GM19043 (cell line): ENCODE measurements at regions not wholly inside any gene's neighbourhood (a gene's known extent, or its start where the extent isn't known, plus 50 kb on each side); places are given as distances from the start of the nearest gene placed in this dataset.
A peak's percentile ranks its signal among the peaks of the same experiment; 100 is the strongest.

Experiments used
- ATAC-seq: cut with Tn5 transposase; IDR thresholded peaks from one replicate; pipeline ENCODE4 v1.9.1; 2021; ENCODE audit warnings: low read depth; ENCODE audit not compliant: unreplicated experiment

DNA sequence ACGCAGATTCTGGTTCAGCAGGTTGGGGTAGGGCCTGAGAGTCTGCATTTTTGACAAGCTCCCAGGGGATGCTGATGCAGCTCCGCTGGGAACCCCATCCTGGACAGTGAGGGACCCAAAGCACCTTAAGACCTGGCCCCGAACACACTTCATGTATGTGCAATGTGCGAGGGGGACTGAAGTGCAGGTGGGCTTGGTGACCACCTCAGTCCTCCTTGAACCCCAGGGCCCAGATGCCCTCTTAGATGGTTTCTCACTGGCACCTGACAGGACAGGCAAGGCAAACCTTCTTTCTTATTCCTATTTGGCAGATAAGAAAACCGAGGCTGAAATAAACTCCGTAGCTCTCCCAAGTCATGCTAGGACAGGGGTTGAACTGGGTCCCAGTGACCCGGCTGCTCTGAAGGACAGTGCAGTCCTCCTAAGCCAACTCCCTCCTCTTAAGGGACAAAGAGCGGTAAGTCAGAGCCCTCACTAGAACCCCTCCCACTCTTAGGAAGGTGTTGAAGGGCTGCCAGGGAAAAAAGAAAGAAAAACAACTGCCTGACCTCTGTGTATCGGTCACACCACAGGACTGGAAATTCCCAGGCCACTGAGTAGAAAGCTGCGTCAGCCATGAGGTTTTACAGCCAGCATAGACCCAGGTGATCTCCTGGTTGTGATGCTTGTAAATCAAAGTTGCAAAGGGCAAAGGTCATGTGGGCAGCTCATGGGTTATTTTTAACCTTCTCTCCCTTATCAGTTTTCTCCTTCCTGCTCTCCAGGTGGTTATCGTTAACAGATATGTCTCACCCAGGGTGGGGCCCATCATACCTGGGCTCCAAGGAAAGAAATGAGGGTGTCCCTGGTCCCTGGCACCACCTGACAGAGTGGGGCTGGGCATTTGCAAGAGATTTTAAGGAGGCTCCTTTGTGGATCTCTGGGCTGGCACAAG lies 90.9 kb upstream of the SMNDC1 start:
- peak; percentile 66 for ATAC-seq

DNA sequence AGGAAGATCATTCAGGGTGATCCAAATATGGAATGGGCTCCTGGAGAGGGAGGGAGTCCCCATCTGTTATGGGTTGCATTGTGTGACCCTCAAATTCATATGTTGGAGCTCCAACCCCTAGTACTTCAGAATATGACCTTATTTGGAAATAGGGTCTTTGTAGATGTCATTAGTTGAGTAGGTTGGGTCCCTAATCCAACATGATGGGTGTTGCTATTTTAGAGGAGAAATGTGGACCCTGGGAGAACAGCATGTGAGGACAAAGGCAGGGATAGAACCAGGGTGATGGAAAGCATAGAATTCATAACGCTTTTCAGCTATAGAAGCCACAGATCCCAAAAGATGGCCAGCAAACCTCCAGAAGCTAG lies 91.5 kb upstream of the SMNDC1 start:
- no peak for ATAC-seq

DNA sequence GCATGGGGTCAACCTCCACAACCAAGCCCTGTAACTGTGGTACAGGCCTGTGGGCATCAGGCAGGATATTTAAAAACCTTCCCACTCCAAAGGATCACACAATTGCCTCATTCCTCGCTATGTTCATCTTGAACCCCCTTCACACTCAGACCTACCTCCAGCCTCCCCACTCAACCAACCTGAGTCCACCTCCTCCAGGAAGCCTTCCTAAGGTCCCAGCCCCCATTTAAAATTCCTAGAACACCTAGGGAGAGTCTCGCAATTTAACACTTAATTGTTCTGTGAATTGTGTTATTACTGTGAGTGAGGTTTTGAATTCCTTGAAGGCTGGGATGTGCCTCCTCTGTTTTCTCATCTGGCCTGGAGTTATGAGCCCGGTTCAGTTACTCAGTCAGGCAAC lies 93.1 kb upstream of the SMNDC1 start:
- no peak for ATAC-seq

DNA sequence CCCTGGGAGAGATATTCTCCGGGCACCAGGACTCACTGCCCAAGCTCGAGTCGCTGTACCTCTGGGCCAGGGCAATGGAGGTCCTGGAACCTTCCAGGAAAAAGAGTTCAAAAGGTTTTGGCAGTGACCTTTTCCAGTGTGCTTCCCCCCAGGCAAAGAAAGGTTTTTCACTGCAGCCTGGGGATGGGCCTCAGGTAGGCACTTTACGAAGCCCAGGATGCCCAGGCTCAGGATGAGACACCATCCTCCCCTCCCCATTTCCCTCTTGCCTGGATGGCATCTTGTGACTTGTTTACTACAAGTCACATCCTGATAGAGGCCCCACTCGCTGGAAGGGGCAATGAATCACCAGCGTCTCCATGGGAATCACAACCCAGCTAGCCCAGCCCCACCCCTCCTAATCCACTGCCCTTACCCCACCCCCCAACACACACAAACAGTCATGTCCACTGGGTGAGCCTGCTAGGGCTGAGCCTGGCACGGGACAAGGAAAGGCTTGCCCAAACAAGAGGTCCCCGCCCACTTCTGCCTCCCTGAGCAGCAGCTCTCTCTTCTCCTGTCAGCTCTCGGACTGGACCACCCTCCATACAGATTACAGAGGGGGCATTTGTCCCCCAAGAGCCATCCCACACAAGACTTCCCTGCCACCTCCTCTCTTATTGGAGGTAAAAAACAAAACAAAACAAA lies 93.8 kb upstream of the SMNDC1 start:
- no peak for ATAC-seq

DNA sequence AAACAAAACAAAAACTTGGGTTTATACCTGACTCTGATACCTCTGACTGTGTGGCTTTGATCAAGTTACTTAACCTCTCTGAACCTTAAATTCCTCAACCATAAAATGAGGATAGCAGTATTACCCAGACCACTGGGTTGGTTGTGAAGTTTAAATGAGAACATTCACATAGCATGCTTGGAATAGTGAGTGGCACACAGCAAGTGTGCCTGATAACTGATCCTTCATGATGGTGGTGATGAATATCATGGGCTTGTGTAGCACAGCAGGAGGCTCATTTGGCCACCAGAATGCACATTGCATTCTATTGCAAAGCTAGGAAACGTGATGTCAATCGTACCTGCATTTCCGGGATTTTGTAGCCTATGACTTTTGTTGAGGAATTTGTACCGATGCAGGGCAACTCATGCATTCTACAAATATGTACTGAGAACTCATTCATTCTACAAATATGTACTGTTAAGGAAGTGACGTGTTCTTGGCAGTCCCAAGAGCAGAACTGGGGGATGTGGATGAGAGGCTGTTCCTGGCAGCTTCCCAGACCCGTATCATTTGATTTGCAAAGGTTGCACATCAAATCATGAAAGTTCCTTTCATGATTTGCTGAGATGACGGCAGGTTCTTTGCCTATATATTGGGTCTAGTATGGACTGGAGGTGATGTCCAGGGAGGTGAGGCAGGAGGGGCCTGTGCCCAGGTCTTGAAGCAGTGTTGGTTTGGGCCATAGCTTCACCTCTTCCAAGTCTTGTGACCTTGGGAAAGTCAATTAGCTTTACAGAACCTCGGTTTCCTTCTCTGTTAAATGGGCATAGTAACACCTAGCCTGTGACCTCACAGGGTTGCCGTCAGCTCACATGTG lies 94.6 kb upstream of the SMNDC1 start:
- no peak for ATAC-seq

DNA sequence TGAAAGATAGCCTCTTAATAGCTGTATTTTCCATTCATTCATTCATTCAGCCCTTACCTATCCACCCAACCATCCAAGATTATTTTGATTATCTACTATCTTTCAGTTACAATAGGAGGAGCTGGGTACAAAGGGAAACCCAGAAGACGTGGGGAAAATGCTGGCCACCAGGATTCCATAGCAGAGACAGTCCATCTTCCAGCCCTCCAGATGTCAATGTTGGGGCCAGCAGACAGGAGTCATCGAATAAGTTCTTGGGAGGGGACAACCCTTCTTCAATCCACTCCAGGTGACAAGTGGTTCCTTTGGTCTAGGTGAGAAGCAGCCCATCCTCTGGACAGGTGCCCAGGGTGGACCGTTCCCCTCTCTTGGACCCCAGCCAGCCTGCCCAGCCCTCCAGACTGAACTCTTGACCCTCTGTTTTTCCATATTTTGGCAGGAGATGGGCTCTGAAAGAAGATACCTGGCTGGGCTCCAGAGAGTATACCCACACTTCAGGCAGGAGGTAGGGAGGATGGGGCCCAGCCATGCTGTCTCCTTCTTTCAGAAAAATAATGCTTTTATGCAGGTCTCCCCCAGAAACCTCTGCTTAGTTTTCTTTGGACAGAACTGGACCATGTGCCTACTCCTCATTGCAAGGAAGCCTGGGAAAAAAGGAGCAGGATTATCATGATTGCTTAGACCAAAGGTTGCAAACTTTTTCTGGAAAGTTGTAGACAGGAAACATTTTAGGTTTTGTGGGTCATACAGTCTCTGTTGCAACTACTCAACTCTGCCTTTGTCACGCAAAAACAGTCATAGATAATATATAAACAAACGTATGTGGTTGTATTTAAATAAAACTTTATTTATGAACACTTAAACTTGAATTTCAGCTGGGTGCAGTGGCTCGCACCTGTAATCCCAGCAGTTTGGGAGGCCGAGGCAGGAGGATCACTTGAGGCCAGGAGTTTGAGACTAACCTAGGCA lies 95.5 kb upstream of the SMNDC1 start:
- ATAC-seq, result no peak

DNA sequence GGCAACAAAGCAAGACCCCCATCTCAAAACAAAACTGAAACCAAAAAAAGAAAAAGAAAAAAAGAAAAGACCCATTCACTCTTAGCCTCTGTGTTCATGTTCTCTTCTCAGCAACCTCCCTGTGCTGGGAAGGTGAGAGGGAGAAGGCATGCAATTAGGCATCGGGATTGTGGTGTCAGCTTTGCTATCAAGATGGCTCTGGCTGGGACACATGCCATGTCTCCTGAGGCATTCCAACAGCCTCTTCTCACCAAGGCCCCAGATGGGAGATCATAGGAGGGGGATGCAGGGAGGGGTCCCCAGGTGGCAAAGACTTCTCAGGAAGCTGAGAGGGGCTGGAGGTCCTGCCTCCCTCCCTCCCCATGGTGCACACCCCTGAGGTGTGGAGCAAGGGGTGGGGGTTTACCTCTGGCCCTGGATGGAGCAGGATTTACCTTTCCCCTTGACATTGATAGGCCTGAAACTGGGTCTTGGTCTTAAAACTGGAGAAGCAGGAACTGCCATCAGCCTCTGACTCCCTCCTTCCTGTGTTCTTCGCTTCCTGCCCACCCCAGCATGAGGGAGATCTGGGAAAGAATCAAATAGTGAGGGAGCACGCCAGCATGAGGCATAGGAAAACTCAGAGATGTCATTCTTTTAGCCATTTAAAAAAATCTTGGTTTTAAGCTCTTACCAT lies 96.2 kb upstream of the DUSP5 start:
- ATAC-seq, result no peak

DNA sequence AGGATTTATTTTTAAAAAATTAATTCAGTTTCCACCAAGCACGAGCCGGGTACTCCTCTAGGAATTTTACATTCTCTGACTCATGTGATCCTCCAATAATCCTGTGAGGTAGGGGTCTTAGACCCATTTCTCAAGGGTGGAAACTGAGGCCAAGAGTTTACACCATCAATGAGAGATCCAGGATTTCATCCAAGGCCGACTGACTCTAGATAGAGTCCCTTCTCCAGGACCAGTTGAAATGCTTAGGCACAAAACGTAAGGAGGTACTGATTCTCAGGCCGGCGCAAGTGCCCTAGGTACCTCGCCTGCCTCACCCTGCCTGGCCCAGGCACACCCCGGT lies 95.7 kb upstream of the DUSP5 start:
- no peak for ATAC-seq

DNA sequence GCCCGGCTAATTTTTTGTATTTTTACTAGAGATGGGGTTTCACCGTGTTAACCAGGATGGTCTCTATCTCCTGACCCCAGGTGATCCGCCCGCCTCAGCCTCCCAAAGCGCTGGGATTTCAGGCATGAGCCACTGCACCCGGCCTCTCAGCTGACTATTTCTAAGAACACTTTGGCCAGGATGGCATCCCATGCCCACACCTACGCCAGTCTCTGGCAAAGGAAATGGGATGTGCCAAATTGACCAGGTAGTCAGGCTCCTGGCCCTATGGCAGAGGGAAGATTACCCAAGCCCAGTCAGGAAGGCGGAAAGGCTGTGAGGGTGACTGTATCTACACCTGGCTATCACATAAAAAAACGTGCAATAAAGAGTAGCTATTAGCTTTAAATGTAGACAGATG lies 94.1 kb upstream of the DUSP5 start:
- no peak for ATAC-seq

DNA sequence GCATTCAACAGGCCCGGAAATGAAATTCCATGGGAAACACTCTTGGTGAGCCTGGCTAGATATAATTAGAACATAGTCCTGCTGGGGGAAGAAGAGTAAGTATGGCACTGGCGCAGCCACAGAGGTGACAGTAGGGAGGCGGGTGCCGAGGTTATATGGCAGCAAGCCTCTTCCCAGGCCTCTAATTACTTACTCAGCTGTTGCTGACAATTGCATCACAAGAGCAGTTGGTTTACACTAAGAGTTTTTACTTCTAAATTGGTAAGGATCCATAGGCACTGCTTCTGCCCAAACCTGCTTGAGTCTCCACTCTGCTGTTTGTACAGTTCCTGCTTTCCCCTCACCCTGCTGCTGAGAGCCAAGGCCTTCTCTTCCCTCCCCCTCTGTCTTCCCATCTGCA lies 93.3 kb upstream of the DUSP5 start:
- ATAC-seq, result no peak

DNA sequence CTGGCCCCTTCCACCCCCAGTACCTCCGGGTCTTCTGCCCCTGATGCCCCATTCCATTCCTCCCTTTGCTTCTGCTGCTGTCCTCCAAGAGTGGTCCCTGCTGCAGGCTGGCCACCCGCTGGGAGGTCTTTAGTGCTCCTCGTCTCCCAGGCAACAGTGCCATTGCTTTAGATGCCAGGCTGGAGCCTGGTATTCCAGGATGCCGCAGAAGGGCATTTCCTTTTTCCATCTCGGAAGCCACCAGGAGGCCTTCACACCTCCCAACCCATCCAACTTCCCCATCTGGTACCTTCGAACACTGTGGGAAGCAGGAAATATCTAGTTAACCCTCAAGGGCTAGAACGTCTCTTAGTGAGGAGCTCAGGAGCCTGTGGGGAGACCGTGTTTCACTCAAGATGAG lies 92.9 kb upstream of the DUSP5 start:
- ATAC-seq, result no peak

DNA sequence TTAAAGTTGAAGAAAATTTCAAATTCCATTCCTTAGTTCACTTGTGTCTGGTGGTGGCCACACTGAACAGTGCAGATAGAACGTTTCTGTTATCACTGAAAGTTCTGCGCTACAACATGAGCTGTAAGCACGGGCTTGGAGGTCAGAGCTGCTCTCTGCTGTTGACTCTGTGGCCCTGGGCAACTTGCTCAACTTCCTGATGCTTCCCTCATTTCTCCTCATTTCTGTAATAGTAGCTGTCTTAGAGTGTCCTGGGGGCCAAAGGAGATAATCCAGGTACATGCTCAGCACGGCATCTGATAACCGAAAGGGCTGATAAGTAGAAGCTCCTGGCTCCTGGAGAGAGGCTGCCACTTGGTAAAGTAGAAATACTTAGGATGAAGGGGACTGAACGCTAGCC lies 92.3 kb upstream of the DUSP5 start:
- no peak for ATAC-seq

DNA sequence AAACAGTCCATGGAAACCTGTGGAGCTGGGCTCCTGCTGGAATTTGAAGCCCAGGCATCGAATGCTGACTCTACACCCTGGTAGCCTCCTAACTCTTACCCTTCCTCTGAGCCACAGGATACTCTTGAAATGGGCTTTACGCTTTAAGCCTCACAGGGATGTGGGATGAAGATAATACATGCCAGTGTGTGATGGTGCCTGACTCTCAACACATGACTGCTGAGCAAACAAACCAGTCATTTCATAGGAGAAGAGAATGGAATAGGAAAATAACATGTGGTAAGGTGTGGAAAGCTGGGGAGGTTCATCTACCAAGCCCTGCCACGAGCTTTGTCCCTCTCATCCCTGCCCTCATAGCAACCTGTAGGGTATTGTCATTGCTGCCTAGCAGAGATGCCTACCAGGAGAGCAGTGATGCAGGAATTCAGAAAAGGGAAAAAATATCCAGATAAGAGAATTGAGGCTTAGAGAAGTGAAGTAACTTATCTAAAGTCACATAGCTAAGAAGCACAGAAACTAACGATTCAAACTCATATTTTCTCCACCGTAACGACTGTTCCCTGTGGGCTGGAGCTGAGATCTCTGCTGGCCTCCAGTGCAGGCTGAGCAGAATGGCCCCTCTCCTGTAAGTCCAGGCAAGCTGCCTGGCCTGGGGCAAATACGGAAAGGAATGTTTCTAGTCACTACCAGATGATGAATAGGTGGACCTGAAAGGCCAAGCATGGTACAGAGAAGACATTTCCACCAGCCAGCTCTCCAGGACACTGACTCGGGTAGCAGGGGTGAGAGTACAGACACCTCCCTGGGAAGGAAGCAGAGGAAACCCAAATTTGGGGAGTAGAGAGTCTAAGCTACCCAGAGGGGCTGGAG lies 90.2 kb upstream of the DUSP5 start:
- ATAC-seq, result no peak

DNA sequence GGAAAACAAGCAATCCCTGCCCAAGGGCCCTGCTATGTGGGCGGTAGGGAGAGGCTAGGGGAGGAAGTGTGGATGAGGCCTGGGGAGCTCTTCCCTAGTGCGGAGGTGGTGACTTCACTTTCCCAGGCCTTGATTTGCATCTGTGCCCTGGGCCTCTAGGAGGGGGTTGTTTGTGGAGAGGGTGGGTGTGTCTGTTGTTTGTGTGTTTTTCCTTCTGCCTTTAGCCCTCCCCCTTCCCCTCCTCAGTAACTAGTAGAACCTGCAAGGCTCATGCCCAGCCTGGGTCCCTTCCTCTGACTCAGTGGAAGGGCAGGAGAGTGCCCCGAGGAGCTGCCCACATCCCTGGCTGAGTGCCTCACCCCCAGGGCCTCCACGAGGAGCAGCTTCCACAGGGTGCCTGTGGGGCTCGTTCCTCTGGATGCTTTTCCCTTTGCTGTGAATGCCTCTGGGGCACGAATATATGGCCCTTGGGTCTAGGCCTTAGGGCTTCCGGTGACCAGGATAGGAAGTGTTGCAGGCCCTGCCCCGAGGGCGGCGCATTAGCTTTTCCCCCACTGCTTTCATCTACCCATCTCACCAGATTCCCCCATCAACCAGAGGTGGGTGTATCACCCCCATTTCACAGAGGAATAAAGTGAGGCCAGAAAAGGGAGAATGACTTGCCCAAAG lies 89.4 kb upstream of the DUSP5 start:
- no peak for ATAC-seq

DNA sequence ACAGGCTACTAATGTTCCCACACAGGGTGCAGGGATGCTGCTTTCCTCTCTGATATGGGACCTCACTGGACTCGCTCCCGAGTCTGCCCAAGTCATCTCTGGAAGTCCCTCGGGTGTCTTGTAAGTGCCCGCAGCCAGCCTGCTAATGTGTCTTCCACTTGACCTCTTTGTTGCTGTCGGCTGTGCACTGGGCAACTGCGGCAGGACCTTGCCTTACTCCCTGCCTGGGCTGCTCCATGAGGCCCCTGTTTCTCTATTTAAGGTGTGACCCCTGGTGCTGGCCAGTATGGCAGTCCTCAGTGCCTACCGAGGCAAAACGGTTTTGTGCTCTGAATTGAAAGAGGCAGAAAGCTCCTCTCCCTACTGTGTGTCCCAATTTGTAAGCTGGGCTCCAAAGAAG lies 88.8 kb upstream of the DUSP5 start:
- ATAC-seq, result no peak

DNA sequence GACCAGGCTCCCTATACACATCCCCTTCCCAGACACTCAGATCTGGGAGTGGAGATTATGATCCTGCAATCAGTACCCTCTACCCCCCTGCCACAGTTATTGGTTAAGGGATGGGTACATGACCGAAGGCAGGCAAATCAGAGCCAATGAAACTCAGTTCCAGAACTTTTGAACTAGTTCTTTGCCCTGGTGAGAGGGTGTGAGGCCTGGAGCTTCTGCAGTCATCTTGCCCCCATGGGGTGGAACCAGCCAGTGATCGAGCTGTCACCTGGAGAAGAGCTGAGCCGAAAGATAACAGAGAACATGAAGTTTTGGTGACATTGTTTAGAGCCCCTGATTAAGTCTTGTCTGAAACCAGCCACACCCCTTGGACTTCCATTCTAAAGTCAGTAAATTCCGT lies 88.2 kb upstream of the DUSP5 start:
- no peak for ATAC-seq

DNA sequence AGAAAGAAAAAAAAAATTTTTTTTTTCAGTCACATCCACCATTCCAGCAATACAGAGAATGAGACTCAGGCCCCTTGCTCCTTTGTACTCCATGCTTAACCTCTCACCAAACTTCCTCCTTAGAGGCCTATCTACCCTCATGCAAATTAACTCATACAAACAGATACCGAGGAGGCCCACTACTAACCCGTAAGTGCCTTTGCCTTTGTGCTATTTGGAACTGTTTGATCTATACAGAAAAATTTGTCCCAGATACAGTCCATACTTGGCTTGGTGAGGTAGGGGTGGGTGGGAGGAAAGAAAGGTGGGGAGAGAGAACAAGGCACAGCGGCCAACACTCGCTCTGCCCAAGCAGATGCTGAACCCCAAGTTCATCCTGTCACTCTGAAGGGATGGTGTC lies 87.8 kb upstream of the DUSP5 start:
- peak; percentile 33 for ATAC-seq
